ENCODE measurements at regions not wholly inside any gene's neighbourhood (a gene's known extent, or its start where the extent isn't known, plus 50 kb on each side); places are given as distances from the start of the nearest gene placed in this dataset.

- Histone ChIP-seq H3K27ac (ENCODE audit: low read depth, low read length) (no peak overlapping the region), H3K27me3 (ENCODE audit: control insufficient read depth, insufficient read depth, low read length) (no peaks in the 10 kb centered on the region), H3K4me3 (ENCODE audit: low read depth, low read length) (no peak overlapping the region), H3K9me3 (ENCODE audit: control insufficient read depth, insufficient read depth, low read length) (no peaks in the 10 kb centered on the region)
- TF ChIP-seq, protein P1, sequence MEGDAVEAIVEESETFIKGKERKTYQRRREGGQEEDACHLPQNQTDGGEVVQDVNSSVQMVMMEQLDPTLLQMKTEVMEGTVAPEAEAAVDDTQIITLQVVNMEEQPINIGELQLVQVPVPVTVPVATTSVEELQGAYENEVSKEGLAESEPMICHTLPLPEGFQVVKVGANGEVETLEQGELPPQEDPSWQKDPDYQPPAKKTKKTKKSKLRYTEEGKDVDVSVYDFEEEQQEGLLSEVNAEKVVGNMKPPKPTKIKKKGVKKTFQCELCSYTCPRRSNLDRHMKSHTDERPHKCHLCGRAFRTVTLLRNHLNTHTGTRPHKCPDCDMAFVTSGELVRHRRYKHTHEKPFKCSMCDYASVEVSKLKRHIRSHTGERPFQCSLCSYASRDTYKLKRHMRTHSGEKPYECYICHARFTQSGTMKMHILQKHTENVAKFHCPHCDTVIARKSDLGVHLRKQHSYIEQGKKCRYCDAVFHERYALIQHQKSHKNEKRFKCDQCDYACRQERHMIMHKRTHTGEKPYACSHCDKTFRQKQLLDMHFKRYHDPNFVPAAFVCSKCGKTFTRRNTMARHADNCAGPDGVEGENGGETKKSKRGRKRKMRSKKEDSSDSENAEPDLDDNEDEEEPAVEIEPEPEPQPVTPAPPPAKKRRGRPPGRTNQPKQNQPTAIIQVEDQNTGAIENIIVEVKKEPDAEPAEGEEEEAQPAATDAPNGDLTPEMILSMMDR (IDR thresholded peaks at IDR 0.05; ENCODE audit: low read depth, low read length) = no peak
- CTCF ChIA-PET = interaction anchor here (2.8 kb wide), 1 partner anchor 29 kb away, joined by 16 read pairs; no protein-coding TSS in a partner anchor
- no peak for DNase-seq (ENCODE audit: low read depth, low spot score)
- POLR2A ChIA-PET = no interaction called here
Measured at GRCh38 chr1:168372307-168372706, 91.6 kb downstream of the TBX19 start.

- TF ChIP-seq, protein P1 (IDR thresholded peaks at IDR 0.05; ENCODE audit: low read depth, low read length) = no peak
- no peak for DNase-seq (ENCODE audit: low read depth, low spot score)
- ChIA-PET POLR2A (no interaction called here), CTCF (interaction anchor here (2.8 kb wide), 1 partner anchor 28 kb away, joined by 16 read pairs; no protein-coding TSS in a partner anchor)
- Histone ChIP-seq H3K4me3 (ENCODE audit: low read depth, low read length) (no peak overlapping the region), H3K27me3 (ENCODE audit: control insufficient read depth, insufficient read depth, low read length) (peaks cover 3% of the 10 kb centered on the region), H3K9me3 (ENCODE audit: control insufficient read depth, insufficient read depth, low read length) (no peaks in the 10 kb centered on the region), H3K27ac (ENCODE audit: low read depth, low read length) (no peak overlapping the region)
Measured at GRCh38 chr1:168371477-168371876, 90.8 kb downstream of the TBX19 start.

GRCh38 chr1:168370586-168370985, 89.9 kb downstream of the TBX19 start:
- no peaks in the 10 kb centered on the region for H3K9me3 ChIP-seq (ENCODE audit: control insufficient read depth, insufficient read depth, low read length)

GRCh38 chr1:168369655-168370054, 89.0 kb downstream of the TBX19 start:
- TF ChIP-seq, protein P1 (IDR thresholded peaks at IDR 0.05; ENCODE audit: low read depth, low read length) = no peak
- H3K9me3 ChIP-seq (ENCODE audit: control insufficient read depth, insufficient read depth, low read length) = no peaks in the 10 kb centered on the region
- H3K4me3 ChIP-seq (ENCODE audit: low read depth, low read length) = no peak overlapping the region
- POLR2A ChIA-PET = no interaction called here
- H3K27me3 ChIP-seq (ENCODE audit: control insufficient read depth, insufficient read depth, low read length) = peaks cover 3% of the 10 kb centered on the region
- CTCF ChIA-PET = interaction anchor here (1.2 kb wide), 1 partner anchor 27 kb away, joined by 4 read pairs; no protein-coding TSS in a partner anchor
- H3K27ac ChIP-seq (ENCODE audit: low read depth, low read length) = no peak overlapping the region
- no peak for DNase-seq (ENCODE audit: low read depth, low spot score)

More at GRCh38 chr1:168370586-168370985, 89.9 kb downstream of the TBX19 start:
- DNase-seq (ENCODE audit: low read depth, low spot score) = no peak
- Histone ChIP-seq H3K27ac (ENCODE audit: low read depth, low read length) (no peak overlapping the region), H3K4me3 (ENCODE audit: low read depth, low read length) (no peak overlapping the region), H3K27me3 (ENCODE audit: control insufficient read depth, insufficient read depth, low read length) (peaks cover 3% of the 10 kb centered on the region)
- TF ChIP-seq, protein P1 (IDR thresholded peaks at IDR 0.05; ENCODE audit: low read depth, low read length) = no peak
- ChIA-PET CTCF (interaction anchor here (0.8 kb wide), 1 partner anchor 28 kb away, joined by 3 read pairs; no protein-coding TSS in a partner anchor), POLR2A (no interaction called here)

- CTCF ChIA-PET = interaction anchor here (0.6 kb wide), 1 partner anchor 744 kb away, joined by 3 read pairs; no protein-coding TSS in a partner anchor
Measured at GRCh38 chr1:168368131-168368530, 87.5 kb downstream of the TBX19 start.

More at GRCh38 chr1:168368131-168368530, 87.5 kb downstream of the TBX19 start:
- Histone ChIP-seq H3K4me3 (ENCODE audit: low read depth, low read length) (no peak overlapping the region), H3K9me3 (ENCODE audit: control insufficient read depth, insufficient read depth, low read length) (no peaks in the 10 kb centered on the region), H3K27ac (ENCODE audit: low read depth, low read length) (no peak overlapping the region), H3K27me3 (ENCODE audit: control insufficient read depth, insufficient read depth, low read length) (peaks cover 3% of the 10 kb centered on the region)
- POLR2A ChIA-PET = no interaction called here
- TF ChIP-seq, protein P1 (IDR thresholded peaks at IDR 0.05; ENCODE audit: low read depth, low read length) = no peak
- no peak for DNase-seq (ENCODE audit: low read depth, low spot score)

Data from AG04450 (cell line).